ENCODE measurements at regions not wholly inside any gene's neighbourhood (a gene's known extent, or its start where the extent isn't known, plus 50 kb on each side); places are given as distances from the start of the nearest gene placed in this dataset.

- H3K4me3 ChIP-seq = no peak overlapping the region
- no peak for DNase-seq (ENCODE audit: low spot score)
- no peaks in the 10 kb centered on the region for H3K4me1 ChIP-seq (replicated peaks)
- intact Hi-C loops (cut with DNase I) = no loop called here
- no peaks in the 10 kb centered on the region for H3K9me3 ChIP-seq
- TF ChIP-seq POLR2AphosphoS5 (IDR thresholded peaks at IDR 0.05) = no peak
- no peak for TF ChIP-seq CTCF (IDR thresholded peaks at IDR 0.05)
- no peak for TF ChIP-seq POLR2A (IDR thresholded peaks at IDR 0.05)
- no peak overlapping the region for H3K27ac ChIP-seq
- 98% methylated on average over 3 of the region's 3 CpGs for whole genome bisulfite sequencing
- H3K36me3 ChIP-seq = no peaks in the 10 kb centered on the region
- no peaks in the 10 kb centered on the region for H3K27me3 ChIP-seq (replicated peaks; ENCODE audit: insufficient read depth)
These were observed 79.6 kb downstream of the CRYGS start for GRCh38 chr3:186464424-186465093.

GRCh38 chr3:186461141-186461540, 83.0 kb downstream of the CRYGS start:
- H3K36me3 ChIP-seq = no peaks in the 10 kb centered on the region
- intact Hi-C loops (cut with DNase I) = no loop called here
- TF ChIP-seq CTCF (IDR thresholded peaks at IDR 0.05) = no peak
- TF ChIP-seq POLR2A (IDR thresholded peaks at IDR 0.05) = no peak
- TF ChIP-seq POLR2AphosphoS5 (IDR thresholded peaks at IDR 0.05) = no peak
- no peaks in the 10 kb centered on the region for H3K4me1 ChIP-seq (replicated peaks)
- WGBS = 60% methylated on average over 1 of the region's 1 CpG
- H3K27me3 ChIP-seq (replicated peaks; ENCODE audit: insufficient read depth) = no peaks in the 10 kb centered on the region
- no peak overlapping the region for H3K27ac ChIP-seq
- DNase-seq (ENCODE audit: low spot score) = no peak
- H3K9me3 ChIP-seq = no peaks in the 10 kb centered on the region
- no peak overlapping the region for H3K4me3 ChIP-seq

- H3K4me3 ChIP-seq = no peak overlapping the region
- intact Hi-C loops (cut with DNase I) = no loop called here
- WGBS = 58% methylated on average over 2 of the region's 2 CpGs
- no peaks in the 10 kb centered on the region for H3K9me3 ChIP-seq
- H3K27me3 ChIP-seq (replicated peaks; ENCODE audit: insufficient read depth) = no peaks in the 10 kb centered on the region
- H3K4me1 ChIP-seq (replicated peaks) = no peaks in the 10 kb centered on the region
- no peak overlapping the region for H3K27ac ChIP-seq
- TF ChIP-seq CTCF (IDR thresholded peaks at IDR 0.05) (no peak), POLR2AphosphoS5 (IDR thresholded peaks at IDR 0.05) (no peak), POLR2A (IDR thresholded peaks at IDR 0.05) (no peak)
- no peaks in the 10 kb centered on the region for H3K36me3 ChIP-seq
- DNase-seq (ENCODE audit: low spot score) = no peak
These were observed 85.1 kb downstream of the CRYGS start for GRCh38 chr3:186459108-186459467.

GRCh38 chr3:186458306-186459107, 85.7 kb downstream of the CRYGS start:
- Histone ChIP-seq H3K36me3 (no peaks in the 10 kb centered on the region), H3K9me3 (no peaks in the 10 kb centered on the region), H3K27ac (no peak overlapping the region), H3K4me1 (replicated peaks) (no peaks in the 10 kb centered on the region), H3K4me3 (no peak overlapping the region), H3K27me3 (replicated peaks; ENCODE audit: insufficient read depth) (no peaks in the 10 kb centered on the region)
- no peak for TF ChIP-seq POLR2A (IDR thresholded peaks at IDR 0.05)
- intact Hi-C loops (cut with DNase I) = no loop called here
- 53% methylated on average over 6 of the region's 6 CpGs for WGBS
- DNase-seq (ENCODE audit: low spot score) = no peak

- Histone ChIP-seq H3K9me3 (no peaks in the 10 kb centered on the region), H3K36me3 (no peaks in the 10 kb centered on the region), H3K4me1 (replicated peaks) (no peaks in the 10 kb centered on the region), H3K27ac (no peak overlapping the region), H3K4me3 (no peak overlapping the region), H3K27me3 (replicated peaks; ENCODE audit: insufficient read depth) (no peaks in the 10 kb centered on the region)
- 85% methylated on average over 5 of the region's 5 CpGs for WGBS
- no peak for DNase-seq (ENCODE audit: low spot score)
- TF ChIP-seq POLR2A (IDR thresholded peaks at IDR 0.05) (no peak), CTCF (IDR thresholded peaks at IDR 0.05) (no peak), POLR2AphosphoS5 (IDR thresholded peaks at IDR 0.05) (no peak)
- intact Hi-C loops (cut with DNase I) = no loop called here
These were observed 86.9 kb downstream of the CRYGS start for GRCh38 chr3:186457236-186457635.
